GM18511 (cell line): ENCODE measurements at regions not wholly inside any gene's neighbourhood (a gene's known extent, or its start where the extent isn't known, plus 50 kb on each side); places are given as distances from the start of the nearest gene placed in this dataset.

Source experiments
- ATAC-seq: cut with Tn5 transposase; IDR thresholded peaks from one replicate; pipeline ENCODE4 v1.9.1; 2021; ENCODE audit warnings: mild to moderate bottlenecking, moderate library complexity; ENCODE audit not compliant: unreplicated experiment

DNA sequence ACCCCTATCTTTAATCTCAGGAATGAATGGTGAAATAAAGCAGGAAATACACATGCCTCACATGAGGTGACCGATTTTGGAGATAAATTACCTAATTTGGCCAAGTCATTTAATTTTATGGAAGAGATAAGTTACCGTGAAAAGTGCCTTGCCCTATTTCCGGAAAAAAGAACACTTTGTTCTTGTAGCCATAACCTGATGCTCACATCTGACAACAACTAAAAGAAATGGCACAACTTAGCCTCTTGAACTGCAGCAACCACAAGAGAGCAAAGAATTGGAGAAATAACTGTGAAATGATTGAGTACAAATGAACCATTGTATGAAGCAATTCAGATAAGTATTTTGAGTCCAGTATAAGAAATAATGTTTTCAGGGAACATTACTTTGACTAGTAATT, 628.1 kb upstream of the TYRP1 start:
- ATAC-seq, result no peak

DNA sequence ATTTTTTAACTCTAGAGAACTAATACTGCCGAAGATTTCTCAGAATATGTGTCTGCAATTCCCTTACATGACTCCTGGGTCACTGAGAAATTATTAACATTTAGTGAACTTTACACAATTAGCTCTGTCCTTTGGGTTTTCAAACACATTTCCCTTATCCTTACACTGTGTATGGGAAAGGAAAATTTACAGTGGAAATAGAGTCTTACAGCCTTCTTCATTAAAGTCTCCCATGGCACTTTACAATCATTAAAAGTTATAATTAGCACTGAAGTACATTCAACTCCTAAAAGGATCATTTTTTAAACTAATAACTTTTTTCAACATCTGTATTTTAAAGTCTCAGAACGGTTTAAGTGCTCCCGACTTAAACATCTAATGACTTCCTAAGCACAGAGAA, 627.5 kb upstream of the TYRP1 start:
- ATAC-seq, result no peak

DNA sequence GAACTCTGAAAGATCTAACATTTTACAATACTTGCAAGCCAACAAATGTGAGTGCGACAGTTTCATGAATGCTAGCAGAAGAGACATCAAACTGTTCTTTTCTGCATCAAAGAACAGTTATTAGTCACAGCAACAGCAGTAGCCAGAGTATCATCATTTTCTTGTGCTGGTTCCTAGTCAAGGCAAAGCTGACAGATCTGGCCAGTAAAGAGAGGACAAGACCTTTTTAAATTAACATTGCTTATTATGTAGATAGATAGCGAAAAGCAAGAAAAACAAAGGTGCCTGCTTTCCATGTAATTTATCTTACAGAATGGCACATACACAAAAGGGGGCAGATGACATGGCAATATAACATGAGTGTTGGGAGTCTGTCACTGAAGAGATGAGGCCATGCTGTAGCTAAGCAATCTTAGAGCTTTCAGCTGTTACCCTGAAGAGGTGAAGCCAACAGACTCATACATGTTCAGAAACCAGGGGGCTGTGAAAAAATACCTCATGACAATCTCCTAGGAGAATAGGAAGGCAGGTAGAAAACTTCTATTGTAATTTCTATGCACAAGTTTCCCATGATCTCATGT, 626.6 kb upstream of the TYRP1 start:
- ATAC-seq, result no peak

DNA sequence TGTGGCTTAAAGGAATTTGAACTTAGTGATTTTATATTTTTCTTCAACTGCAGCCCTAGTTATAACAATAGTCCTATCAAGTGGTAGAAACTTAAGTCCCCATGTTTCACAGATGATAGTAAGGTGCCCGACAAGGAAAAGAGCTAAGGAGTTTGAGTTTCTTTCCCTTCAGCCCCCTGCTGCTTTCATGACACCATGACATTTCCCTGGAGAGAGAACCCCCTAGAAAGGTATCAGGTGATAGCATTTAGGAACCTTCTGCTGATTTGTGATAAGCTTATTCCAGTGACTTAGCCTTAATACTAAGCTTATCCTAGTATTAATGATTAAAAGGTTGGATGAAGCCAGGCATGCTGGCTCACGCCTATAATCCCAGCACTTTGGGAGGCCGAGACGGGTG, 623.8 kb upstream of the TYRP1 start:
- ATAC-seq, result no peak

DNA sequence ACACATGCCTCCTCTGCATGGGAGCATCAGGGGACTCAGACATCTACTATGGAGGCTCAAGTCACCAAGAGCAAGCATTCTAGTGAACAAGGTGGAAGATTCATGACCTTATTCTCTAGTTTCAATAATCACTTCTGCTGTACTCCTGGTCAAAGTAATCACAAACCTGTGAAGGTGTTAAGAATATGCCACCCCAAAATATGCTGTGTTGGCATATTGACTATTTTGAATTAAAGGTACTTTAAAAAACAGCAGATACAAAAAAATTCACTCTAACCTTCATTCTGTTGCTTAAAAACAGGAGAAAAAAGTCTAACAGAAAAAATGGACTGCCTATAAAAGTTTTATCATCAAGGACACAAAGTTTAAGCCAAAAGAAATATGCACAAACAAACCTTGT, 607.8 kb upstream of the TYRP1 start:
- no peak for ATAC-seq

DNA sequence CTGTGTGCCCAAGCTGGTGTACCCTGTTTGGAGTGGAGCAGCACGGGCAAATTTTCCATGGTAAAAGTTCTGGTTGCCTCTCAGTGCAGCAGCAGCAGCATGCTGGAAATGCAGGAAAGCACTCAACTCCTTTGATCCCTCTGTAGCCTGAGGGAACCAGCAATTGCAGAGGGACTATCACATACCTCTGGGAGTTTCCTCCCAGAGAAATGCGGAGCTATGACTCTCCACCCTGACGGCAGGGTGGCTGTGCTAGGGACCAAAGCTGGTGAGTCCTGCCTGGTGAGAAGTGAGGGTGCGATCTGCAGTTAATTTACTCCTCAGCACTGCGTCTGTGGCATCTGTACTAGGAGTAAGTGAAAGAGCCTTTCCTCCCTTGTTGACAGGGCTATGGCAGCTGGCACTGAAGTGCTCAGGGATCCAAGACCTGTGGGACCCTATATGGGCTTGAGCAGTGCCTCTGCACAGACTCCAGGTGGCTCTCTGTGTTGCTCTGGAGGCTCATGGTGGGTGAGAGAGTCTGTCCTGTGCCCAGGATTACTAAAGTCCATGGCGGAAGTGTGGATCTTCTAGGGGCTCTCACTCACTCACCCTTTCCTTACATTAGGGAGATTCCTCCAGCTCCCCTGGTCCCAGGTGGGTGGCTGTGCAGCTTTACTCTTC, 601.2 kb upstream of the TYRP1 start:
- ATAC-seq, result no peak

DNA sequence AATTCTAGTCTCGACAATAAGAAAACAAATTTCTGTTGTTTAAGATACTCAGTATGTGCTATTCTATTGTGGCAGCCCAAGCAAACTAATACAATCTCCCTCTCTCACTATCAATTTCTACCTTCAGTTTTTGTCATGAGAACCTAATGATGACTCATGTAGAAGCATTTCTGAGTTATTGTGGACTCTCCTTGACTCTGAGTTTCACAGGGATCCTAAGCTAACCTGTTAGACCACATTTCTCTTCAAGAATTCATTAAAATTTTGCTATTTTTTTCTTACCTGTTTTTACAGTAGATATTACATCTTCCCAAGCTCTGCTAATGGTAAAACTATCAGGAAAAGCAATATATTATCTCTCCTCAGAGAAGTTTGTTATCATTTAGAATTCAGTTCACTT, 599.1 kb upstream of the TYRP1 start:
- ATAC-seq, result no peak

DNA sequence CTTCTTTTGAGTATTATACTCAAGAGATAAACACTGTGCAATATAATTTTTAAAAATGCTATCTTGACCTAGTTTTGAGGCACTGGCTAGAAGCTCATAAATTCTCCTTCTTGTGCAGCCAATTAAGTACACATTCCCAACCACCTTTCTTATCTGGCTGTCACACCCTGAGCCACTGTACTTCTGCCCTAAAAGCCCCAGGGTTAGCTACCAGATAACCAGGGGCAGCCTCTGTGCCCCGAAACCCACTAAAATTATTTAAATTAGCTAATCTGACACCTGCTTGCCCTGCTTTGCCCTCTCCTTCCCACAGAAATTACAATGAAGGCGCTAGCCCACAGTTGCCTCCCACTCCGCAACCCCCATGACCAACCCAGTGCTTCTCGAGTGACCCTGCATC, 597.3 kb upstream of the TYRP1 start:
- no peak for ATAC-seq

DNA sequence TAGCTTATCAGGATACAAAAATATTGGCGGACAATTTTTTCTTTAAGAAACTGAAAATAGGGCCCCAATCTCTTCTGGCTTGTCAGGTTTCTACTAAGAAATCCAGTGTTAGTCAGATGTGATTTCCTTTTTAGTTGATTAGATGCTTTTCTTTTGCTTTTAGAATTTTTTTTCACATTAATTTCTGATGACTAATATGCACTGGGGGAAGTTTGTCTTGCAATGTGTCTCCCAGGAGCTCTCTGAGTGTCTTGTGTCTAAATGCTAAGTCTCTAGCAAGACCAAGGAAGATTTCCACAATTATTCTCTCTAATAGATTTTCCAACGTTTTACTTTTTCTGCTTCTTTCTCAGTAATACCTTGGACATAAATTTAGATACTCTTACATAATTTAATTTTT, 559.8 kb upstream of the TYRP1 start:
- ATAC-seq, result no peak

DNA sequence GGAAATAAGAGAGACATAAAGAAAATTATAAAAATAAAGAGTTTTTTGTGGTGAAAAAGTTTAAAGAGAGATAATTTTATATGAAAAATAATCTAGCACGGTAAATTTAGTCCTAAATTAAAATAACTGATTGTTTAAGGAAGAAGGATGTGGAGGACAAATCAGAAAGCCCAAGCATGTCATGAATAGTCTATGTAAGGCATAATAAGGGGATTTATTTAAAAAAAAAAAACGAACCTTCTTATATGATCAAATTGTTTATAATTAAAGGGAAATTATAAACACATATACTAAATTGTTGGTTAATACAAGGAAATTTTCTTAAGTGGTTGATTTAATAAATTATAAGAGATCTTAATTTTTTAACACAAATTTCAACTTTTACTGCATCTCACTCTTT, 551.8 kb upstream of the TYRP1 start:
- no peak for ATAC-seq

DNA sequence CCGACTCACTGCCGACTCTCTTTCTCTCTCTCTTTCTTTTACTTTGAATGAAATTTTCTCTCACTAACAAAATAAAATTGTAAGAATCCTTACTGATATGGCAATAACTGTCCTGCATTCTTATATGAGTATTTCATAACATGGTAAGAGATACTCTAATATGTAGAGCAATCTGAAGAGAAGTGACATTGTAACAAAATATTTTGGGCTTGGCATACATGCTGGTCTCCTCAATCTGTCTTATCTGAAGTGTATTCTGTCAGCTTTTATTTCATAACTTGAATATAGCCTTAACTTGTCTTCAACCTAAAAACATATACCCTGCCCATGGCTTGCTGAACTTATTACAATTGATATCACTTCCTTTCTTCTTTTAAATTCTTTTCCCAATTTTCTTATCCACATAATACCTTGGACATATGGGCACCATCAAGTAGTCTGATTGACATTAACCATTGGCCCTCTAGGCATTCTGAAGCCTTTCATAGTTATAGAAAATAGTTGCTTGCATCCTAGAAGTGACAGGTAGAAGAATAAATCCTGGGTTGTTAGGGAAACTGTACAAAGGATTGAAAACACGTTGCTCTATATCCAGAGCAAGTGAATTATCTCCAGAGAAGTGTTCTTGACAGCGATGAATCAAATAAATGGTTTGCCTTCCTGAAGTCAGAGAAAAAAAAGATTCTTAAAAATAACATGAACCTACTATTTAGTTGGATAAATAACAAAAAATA, 537.6 kb upstream of the TYRP1 start:
- no peak for ATAC-seq

DNA sequence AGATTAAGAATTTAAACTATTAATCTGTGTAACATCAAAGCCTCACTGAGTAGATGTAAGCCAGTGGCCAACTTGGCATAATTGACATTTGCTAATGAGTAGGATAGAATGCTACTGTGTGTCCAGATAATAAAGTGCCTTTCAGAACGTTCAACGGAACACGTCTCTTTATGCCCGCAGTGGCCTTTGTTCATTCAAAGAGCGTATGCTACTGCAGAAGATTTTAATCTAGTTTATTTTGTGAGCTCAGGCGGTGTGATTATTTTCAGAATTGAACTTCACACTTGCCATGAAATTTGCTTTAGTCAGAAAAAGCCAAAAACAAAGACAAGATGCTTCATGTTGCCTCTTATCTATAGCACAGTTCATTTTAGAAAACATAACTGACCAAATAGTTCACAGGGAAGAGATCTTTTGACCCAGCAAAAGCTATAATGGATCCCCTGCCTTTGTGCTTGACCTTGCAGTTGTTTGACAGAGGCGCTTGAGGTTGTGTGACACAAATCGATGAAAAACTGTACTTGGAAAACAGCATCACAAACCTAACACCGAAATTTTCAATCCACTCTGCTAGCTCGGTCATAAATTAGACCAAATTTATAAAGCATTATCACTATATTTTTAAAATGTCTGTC, 530.9 kb upstream of the TYRP1 start:
- ATAC-seq, result no peak

DNA sequence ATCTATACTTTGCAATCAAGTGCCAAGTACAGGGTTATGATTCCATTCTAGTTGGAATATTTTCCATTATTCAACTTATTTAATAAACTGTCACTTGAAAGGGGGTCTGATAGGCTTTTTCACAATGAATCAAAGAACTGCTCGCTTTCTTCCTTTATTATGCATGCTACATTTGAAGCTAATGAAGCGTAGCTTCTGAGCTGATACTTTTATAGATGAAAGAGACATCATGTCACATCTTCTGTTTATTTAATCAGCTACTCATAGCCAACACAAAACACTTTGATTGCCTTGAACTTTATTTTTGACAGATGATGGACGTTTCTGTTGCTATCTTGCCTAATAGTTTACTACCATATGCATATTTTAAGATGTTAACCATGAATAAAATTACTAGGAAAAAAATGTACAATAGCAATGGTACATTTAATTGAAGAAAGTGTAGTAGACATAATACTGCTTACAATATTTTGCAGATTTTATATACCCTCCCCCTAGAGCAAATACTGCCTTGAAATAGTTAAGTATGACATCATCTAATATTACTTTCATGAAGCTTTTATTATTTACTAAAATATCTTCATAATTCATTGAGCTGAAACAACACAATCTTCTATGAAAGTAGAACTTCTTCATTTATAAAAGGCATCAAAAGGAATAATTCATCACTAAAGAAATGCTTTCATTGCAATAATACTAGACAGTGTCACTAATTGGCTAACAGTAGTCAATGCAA, 529.3 kb upstream of the TYRP1 start:
- no peak for ATAC-seq

DNA sequence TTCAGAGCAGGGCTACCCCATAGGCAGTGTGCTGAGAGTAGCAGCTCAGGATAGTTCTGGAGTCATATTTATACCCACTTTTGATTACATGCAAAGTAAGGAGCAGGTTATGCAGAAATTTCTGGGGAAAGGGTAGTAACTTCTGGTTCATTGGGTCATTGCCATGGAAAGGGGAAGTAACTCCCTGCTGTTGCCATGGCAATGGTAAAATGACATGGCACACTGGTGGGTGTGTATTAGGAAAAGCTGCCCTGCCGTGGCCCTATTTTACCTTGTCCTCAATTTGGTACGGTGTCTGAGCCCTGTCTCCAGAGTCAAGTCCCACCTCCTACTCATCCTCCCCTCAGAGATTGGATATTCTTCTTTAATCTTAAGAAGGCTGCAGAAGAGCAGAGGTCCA, 526.7 kb upstream of the TYRP1 start:
- no peak for ATAC-seq

DNA sequence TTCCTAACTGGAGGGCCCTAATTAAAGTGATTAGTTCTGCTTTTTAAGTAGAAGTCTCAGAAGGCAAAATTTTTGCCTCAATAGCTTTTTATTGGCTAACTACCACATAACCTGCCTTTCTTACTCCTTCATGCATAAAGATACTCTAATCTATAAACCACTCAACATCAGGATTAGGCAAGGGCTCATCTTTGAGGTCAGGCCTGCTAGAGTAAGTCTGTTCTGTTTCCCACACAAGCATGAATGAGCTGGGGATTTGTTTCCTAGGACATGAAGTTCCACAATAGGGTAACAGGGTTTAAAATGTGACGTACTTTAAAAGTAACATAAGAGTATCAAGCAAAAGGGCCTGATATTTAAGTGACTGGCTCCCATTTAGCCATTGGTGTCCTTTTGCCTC, 522.7 kb upstream of the TYRP1 start:
- no peak for ATAC-seq

DNA sequence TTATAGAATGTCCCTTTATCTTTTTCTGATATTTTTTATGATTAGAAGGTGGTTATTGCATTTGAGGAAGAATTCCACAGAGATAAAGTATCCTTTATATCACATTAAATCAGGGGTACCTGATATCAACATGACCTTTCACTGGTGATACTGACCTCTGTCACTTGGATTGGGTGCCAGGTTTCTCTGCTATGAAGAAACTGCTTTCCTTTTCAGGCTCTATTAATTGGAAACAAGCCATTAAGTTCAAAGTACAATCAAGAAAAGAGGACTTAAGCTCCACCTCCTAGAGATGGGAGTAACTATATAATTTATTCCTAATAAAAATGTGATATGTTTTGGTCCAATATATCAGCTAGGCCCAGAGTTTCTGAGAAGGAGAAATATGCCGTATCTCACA, 514.6 kb upstream of the TYRP1 start:
- ATAC-seq, result no peak

DNA sequence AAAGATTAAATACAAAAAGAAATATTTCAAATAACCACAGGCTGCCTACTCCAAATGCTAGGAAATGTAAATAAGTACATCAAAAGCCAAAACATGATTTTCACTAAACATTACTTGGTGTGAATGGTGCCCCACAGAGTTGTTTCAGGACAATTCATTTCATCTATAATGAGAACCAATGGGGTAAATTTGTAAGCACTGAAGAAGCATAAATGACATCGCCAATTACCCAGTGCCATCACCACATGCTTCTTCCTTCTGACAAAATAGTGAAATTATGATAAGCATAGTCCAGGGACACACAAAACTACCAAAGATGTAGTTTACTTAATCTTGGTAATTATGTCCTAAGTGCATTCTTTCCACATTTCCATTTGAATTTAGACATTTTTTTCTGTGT, 510.4 kb upstream of the TYRP1 start:
- ATAC-seq, result no peak

DNA sequence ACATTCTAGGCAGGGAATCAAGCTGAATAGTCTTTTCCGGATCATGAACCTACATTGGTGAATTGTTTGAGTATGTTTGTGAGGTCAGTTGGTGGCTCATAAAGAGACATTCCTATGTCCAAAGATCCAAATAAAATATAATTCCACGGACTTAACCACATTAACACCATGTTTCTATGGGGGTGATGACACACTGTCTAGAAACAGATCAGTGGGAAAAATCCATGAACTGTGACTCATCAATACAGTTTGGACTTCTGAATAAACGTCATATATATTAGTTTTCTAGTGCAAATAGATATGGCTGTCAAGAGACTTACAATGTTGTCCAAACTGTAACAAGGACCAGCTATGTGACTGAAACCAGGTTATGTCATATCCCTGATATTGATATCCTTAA, 509.9 kb upstream of the TYRP1 start:
- no peak for ATAC-seq

DNA sequence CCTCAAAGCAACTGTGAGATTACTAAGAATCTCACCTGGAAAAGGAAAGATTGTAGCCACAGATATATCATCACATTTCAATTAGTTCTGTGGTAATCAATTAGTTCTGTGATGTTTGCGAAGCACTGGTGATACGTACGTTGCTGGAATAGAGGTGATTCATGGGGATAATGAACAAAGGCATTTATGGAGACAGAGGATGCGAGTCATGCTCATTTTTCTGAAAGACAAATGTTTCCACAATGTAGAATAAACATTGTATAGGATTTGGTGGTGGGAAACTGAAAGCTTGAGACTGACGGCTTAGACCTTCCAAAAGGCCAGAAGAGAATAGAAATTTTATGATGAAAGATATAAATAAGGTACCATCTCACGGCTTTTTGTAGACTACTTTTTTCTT, 507.3 kb upstream of the TYRP1 start:
- ATAC-seq, result no peak

DNA sequence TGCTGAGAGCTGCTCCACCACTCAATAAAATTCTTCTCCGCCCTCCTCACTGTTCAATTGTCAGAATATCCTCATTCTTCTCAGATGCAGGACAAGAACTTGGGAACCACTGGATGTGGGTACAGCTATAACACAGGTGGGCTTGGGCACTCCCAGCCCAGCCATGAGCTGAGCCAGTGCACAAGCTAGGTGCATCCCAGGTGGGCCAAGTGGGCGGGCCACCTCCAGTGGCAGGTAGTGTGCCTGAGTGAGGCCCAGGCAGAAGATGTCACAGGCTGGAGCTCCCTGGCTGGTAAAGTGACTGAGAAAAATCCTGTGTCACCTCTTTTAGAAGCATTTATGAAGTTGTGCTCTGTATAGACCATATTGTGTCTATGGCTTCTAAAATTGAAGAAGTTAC, 501.6 kb upstream of the TYRP1 start:
- no peak for ATAC-seq

DNA sequence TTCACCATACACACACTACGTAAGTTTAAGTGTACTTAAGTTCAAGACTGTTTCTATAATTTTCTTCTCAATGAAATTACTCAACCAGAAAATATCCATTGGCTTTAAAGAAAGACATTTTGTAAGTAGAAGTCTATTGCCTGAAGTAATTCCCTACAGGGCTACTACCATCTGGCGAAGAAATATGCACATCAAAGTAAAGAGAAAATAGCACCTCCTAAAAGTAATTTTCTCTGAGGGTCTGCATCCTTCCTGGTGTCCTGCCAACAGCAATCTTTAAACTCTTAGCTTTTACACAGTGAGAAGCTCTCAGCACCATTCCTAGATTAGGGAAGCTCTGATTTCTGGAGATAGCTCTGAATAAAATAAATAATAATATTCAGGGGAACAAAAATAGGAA, 498.5 kb upstream of the TYRP1 start:
- ATAC-seq, result no peak
